Activated CD8-positive, alpha-beta T cell treated with anti-CD3 and anti-CD28 coated beads for 36 hours (primary cell): ENCODE measurements at regions not wholly inside any gene's neighbourhood (a gene's known extent, or its start where the extent isn't known, plus 50 kb on each side); places are given as distances from the start of the nearest gene placed in this dataset.

Experiments used
- ATAC-seq: fragments of 200-7000 bp; cut with Tn5 transposase; one replicate; pipeline ENCODE4 v1.10.0; 2021; ENCODE audit warnings: mild to moderate bottlenecking, moderate library complexity
- CTCF ChIA-PET: fragments of 350-600 bp; sonication (Branson Sonifier 250); formaldehyde crosslinking; loops from one replicate; lab custom pipeline; 2021; ENCODE audit warnings: antibody characterized with exemption; lab: Charles Lee
- POLR2A ChIA-PET: fragments of 350-600 bp; sonication (Branson Sonifier 250); formaldehyde crosslinking; loops from one replicate; lab custom pipeline; 2021; ENCODE audit warnings: antibody characterized with exemption; lab: Charles Lee
- DNase-seq: peaks from one replicate; pipeline ENCODE4 v3.0.0-alpha.2; 2020
- H3K27ac Mint-ChIP-seq: one replicate; pipeline ENCODE4 v1.8.0; 2021; ENCODE audit warnings: mild to moderate bottlenecking, mixed read lengths
- H3K27me3 Mint-ChIP-seq: one replicate; pipeline ENCODE4 v1.8.0; 2021; ENCODE audit warnings: mixed read lengths
- H3K36me3 Mint-ChIP-seq: one replicate; pipeline ENCODE4 v1.8.0; 2021; ENCODE audit warnings: low read depth, mixed read lengths
- H3K4me1 Mint-ChIP-seq: one replicate; pipeline ENCODE4 v1.8.0; 2021; ENCODE audit warnings: low read depth, mixed read lengths
- H3K4me3 Mint-ChIP-seq: one replicate; pipeline ENCODE4 v1.8.0; 2021; ENCODE audit warnings: mild to moderate bottlenecking, moderate library complexity, mixed read lengths
- H3K9me3 Mint-ChIP-seq: one replicate; pipeline ENCODE4 v1.8.0; 2021; ENCODE audit warnings: mixed read lengths
- CTCF ChIP-seq: fragments of 200-600 bp; IDR thresholded peaks from one replicate; pipeline ENCODE4 v1.8.0; 2022; ENCODE audit warnings: antibody characterized with exemption, mild to moderate bottlenecking
- intact Hi-C: fragments of 100-400 bp; cut with micrococcal nuclease; formaldehyde crosslinking; loops from one replicate; pipeline ENCODE4 v1.10.0; 2022

GRCh38 chr5:105640328-105640727 lies 2030.4 kb downstream of the EFNA5 start:
- ATAC-seq (no peak), DNase-seq (no peak)
- Mint-ChIP-seq H3K27ac (no peak overlapping the region), H3K9me3 (peaks cover 3% of the 10 kb centered on the region), H3K36me3 (no peaks in the 10 kb centered on the region), H3K4me3 (no peak overlapping the region), H3K4me1 (no peaks in the 10 kb centered on the region), H3K27me3 (no peaks in the 10 kb centered on the region)
- CTCF ChIA-PET = no interaction called here
- POLR2A ChIA-PET = no interaction called here
- TF ChIP-seq CTCF = no peak
- intact Hi-C loops = no loop called here

GRCh38 chr5:105639511-105639910 lies 2031.2 kb downstream of the EFNA5 start:
- Mint-ChIP-seq H3K36me3 (no peaks in the 10 kb centered on the region), H3K4me3 (no peak overlapping the region), H3K4me1 (no peaks in the 10 kb centered on the region), H3K27ac (no peak overlapping the region), H3K9me3 (peaks cover 3% of the 10 kb centered on the region), H3K27me3 (no peaks in the 10 kb centered on the region)
- ChIA-PET POLR2A (no interaction called here), CTCF (no interaction called here)
- no peak for ATAC-seq
- intact Hi-C loops = no loop called here
- TF ChIP-seq CTCF = no peak
- no peak for DNase-seq

- no peaks in the 10 kb centered on the region for H3K36me3 Mint-ChIP-seq
- TF ChIP-seq CTCF = no peak
- no peak overlapping the region for H3K4me3 Mint-ChIP-seq
- H3K9me3 Mint-ChIP-seq = peaks cover 2% of the 10 kb centered on the region
- H3K4me1 Mint-ChIP-seq = no peaks in the 10 kb centered on the region
- CTCF ChIA-PET = no interaction called here
- no peaks in the 10 kb centered on the region for H3K27me3 Mint-ChIP-seq
- POLR2A ChIA-PET = no interaction called here
- DNase-seq (no peak), ATAC-seq (no peak)
- no peak overlapping the region for H3K27ac Mint-ChIP-seq
- intact Hi-C loops = no loop called here
Observed at GRCh38 chr5:105639068-105639467, 2031.7 kb downstream of the EFNA5 start.

- ATAC-seq (no peak), DNase-seq (no peak)
- Mint-ChIP-seq H3K27ac (no peak overlapping the region), H3K4me1 (no peaks in the 10 kb centered on the region), H3K27me3 (no peaks in the 10 kb centered on the region), H3K9me3 (peaks cover 2% of the 10 kb centered on the region), H3K4me3 (no peak overlapping the region), H3K36me3 (no peaks in the 10 kb centered on the region)
- CTCF ChIA-PET = no interaction called here
- intact Hi-C loops = no loop called here
- POLR2A ChIA-PET = no interaction called here
- no peak for TF ChIP-seq CTCF
Observed at GRCh38 chr5:105638437-105638836, 2032.3 kb downstream of the EFNA5 start.

- Mint-ChIP-seq H3K27me3 (no peaks in the 10 kb centered on the region), H3K4me3 (no peak overlapping the region), H3K27ac (no peak overlapping the region), H3K9me3 (peaks cover 7% of the 10 kb centered on the region), H3K36me3 (no peaks in the 10 kb centered on the region), H3K4me1 (no peaks in the 10 kb centered on the region)
- intact Hi-C loops = no loop called here
- ChIA-PET CTCF (no interaction called here), POLR2A (no interaction called here)
- DNase-seq (no peak), ATAC-seq (no peak)
- no peak for TF ChIP-seq CTCF
Observed at GRCh38 chr5:105632043-105632442, 2038.7 kb downstream of the EFNA5 start.
